BJ (cell line): ENCODE measurements at regions not wholly inside any gene's neighbourhood (a gene's known extent, or its start where the extent isn't known, plus 50 kb on each side); places are given as distances from the start of the nearest gene placed in this dataset.

Source experiments
- CTCF ChIA-PET: fragments of 350-600 bp; formaldehyde crosslinking; extraction: SDS; loops from one replicate; lab custom pipeline; 2021; ENCODE audit warnings: antibody characterized with exemption, inconsistent platforms; lab: Yijun Ruan, JAX
- POLR2A ChIA-PET: fragments of 300-600 bp; sonication (Branson Sonifier 250); formaldehyde crosslinking; extraction: SDS; loops from one replicate; lab custom pipeline; 2021; ENCODE audit warnings: antibody characterized with exemption; lab: Charles Lee
- DNase-seq: peaks from one replicate; pipeline ENCODE4 v3.0.0-alpha.2; 2011; ENCODE audit warnings: low read depth
- H3K27me3 ChIP-seq: 2 replicates; pipeline ENCODE4 v1.6.0; 2011; ENCODE audit warnings: low read length; ENCODE audit not compliant: control insufficient read depth, insufficient read depth
- H3K36me3 ChIP-seq: 2 replicates; pipeline ENCODE4 v1.5.1; 2011; ENCODE audit warnings: low read length; ENCODE audit not compliant: control insufficient read depth, insufficient read depth
- H3K4me3 ChIP-seq: 2 replicates; pipeline ENCODE4 v1.5.1; 2011; ENCODE audit warnings: low read depth, mild to moderate bottlenecking, control low read depth, low read length
- TF ChIP-seq, protein P1 (sequence below): IDR thresholded peaks from 2 replicates; pipeline ENCODE4 v1.5.1; 2011; ENCODE audit warnings: low read depth, mild to moderate bottlenecking, control low read depth, inconsistent platforms, low read length, moderate library complexity; ENCODE audit not compliant: insufficient read depth

DNA sequence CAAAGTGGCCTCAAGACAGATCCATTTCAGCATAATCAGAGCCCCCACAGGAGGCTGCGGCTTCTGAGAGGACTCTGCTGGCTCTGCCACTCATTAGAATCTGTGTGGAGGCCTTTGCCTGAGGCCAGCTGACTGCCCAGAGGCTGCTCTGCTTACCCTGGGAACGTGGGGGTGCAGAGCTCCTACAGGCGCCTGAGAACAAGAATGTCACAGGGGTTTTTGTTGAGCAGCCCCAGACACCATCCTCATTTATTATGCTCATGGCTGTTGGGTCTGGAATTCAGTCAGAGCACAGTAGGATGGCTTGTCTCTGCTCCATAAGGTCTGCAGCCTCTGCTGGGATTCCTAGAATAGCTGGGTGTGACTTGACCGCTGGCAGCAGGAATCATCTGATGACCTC is 101.8 kb upstream of the GDF10 start:
- H3K36me3 ChIP-seq = no peaks in the 10 kb centered on the region
- TF ChIP-seq, protein P1, sequence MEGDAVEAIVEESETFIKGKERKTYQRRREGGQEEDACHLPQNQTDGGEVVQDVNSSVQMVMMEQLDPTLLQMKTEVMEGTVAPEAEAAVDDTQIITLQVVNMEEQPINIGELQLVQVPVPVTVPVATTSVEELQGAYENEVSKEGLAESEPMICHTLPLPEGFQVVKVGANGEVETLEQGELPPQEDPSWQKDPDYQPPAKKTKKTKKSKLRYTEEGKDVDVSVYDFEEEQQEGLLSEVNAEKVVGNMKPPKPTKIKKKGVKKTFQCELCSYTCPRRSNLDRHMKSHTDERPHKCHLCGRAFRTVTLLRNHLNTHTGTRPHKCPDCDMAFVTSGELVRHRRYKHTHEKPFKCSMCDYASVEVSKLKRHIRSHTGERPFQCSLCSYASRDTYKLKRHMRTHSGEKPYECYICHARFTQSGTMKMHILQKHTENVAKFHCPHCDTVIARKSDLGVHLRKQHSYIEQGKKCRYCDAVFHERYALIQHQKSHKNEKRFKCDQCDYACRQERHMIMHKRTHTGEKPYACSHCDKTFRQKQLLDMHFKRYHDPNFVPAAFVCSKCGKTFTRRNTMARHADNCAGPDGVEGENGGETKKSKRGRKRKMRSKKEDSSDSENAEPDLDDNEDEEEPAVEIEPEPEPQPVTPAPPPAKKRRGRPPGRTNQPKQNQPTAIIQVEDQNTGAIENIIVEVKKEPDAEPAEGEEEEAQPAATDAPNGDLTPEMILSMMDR = no peak
- POLR2A ChIA-PET = no interaction called here
- CTCF ChIA-PET = interaction anchor here (1.0 to 1.1 kb wide), 2 partner anchors 15 to 21 kb away, joined by 3 to 4 read pairs; no protein-coding TSS in a partner anchor
- no peak for DNase-seq
- no peak overlapping the region for H3K4me3 ChIP-seq
- H3K27me3 ChIP-seq = peaks cover 4% of the 10 kb centered on the region

DNA sequence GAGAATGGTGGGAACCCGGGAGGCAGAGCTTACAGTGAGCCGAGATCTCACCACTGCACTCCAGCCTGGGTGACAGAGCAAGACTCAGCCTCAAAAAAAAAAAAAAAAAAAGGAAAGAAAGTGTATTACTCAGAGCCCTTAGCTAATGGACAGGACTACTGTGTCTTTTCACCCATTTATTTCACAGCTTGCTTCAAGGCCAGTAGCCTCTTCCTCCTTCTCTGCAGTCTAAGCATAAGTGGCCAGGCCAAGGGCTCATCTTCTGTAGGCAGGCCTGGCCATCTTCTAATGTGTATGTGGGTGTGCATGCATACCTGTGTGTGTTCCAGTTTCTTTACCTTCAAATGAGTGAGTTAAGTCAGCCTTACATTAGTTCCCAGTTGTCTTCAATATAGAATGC is 94.8 kb upstream of the GDF10 start:
- Histone ChIP-seq H3K27me3 (peaks cover 3% of the 10 kb centered on the region; the same call in 1 of the 2 replicates), H3K36me3 (no peaks in the 10 kb centered on the region), H3K4me3 (no peak overlapping the region)
- no peak for DNase-seq
- CTCF ChIA-PET = no interaction called here
- POLR2A ChIA-PET = no interaction called here
- TF ChIP-seq, protein P1 = no peak

DNA sequence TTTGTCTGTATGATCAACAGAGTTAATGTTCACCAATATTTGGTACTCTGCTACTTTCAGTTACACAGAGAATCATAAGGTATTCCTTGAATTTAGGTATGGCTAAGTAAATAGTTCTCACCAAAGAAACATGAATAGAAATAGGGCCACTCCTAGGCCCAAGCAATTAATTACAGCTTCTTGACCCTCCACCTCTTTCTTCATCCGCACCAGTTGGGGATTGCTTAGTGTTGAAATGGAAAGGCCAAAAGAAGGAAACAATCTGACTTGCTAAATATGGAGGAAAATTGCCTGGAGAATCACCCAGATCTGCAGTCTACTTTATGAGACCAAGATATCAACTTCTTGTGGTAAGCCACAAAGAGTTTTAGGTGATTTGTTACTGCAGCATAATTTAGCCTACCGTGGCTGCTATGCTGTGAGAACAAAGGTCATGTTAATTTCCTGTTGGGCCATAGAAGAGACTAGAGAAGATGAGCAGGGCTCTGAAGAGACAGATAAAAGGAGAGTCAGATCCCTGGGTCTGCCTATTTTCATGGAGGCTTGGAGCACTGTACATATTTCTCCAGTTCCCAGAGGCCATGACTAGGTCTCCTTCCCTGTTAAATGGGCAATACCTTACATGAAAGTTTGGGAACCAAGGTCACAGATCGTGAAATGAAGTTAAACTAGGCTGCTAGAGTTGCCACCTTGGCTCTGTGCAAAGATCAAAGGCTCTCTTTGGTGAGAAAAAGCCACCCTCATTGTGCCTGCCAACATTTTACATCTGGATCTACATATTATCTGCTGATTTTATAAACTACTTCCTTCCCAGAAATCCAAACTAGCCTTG is 93.3 kb upstream of the GDF10 start:
- no peak for DNase-seq
- Histone ChIP-seq H3K36me3 (no peaks in the 10 kb centered on the region), H3K27me3 (peaks cover 1% of the 10 kb centered on the region; the same call in 1 of the 2 replicates), H3K4me3 (no peak overlapping the region)
- ChIA-PET CTCF (no interaction called here), POLR2A (no interaction called here)
- TF ChIP-seq, protein P1 = no peak

DNA sequence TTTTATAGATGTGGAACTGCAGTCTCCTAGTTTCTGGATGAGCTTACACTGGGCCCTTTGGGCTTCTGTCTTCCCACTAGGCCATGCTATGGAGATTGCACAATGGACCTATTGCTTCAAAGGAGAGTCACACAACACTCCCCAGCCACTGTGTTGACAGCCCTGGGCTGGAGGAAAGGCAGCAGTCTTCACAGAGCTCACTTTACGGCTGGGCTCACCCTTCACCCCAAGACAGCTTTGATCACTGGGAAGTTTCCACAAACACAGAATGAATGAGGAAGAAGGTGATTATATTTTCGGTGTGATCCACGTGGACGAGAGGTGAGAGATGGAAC is 92.7 kb upstream of the GDF10 start:
- CTCF ChIA-PET = no interaction called here
- H3K36me3 ChIP-seq = no peaks in the 10 kb centered on the region
- no peak for DNase-seq

DNA sequence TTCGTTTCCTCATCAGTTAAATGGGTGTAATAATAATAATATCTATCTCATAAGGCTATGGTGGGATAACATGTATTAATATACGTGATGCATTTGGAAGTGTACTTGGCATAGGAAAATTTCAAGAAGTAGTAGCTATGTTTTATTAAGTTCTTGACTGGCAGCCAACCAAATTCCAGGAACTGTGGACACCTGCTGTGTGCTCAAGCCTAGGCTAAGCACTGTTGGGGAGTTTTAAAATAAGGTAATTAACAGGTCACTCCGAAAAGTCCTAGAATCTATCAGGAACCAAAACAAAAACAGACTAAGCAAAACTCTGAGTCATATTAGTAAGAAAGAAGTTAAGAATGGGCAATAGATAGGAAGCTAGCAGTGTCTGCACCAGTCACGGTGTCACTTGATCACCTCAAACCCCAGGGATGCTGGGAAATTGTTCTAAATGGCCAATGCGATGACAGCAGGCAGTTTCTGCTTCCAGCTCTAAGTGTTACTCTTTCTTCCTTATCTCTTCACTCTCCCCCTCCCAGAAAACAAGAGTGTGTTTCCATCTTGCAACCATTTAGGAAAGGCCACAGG is 92.0 kb upstream of the GDF10 start:
- ChIA-PET POLR2A (no interaction called here), CTCF (no interaction called here)
- Histone ChIP-seq H3K4me3 (no peak overlapping the region), H3K36me3 (no peaks in the 10 kb centered on the region), H3K27me3 (peaks cover 1% of the 10 kb centered on the region; the same call in 1 of the 2 replicates)
- TF ChIP-seq, protein P1 = no peak
- DNase-seq = no peak

More for the DNA sequence above, 92.7 kb upstream of the GDF10 start:
- peaks cover 1% of the 10 kb centered on the region; the same call in 1 of the 2 replicates for H3K27me3 ChIP-seq
- TF ChIP-seq, protein P1 = no peak
- no peak overlapping the region for H3K4me3 ChIP-seq
- POLR2A ChIA-PET = no interaction called here
